GM23338 (cell line): ENCODE measurements at regions not wholly inside any gene's neighbourhood (a gene's known extent, or its start where the extent isn't known, plus 50 kb on each side); places are given as distances from the start of the nearest gene placed in this dataset.

Source experiments
- EZH2 ChIP-seq: fragments of 200-600 bp; sonication (generic); IDR thresholded peaks from one replicate; pipeline ENCODE4 v1.8.0; 2017; ENCODE audit warnings: antibody characterized with exemption, mild to moderate bottlenecking, low read depth; ENCODE audit not compliant: unreplicated experiment
- EZH2phosphoT487 ChIP-seq: fragments of 200-600 bp; sonication (generic); IDR thresholded peaks from one replicate; pipeline ENCODE4 v1.8.1; 2018; ENCODE audit warnings: antibody characterized with exemption; ENCODE audit not compliant: unreplicated experiment
- JUNB ChIP-seq: IDR thresholded peaks from one replicate; pipeline ENCODE4 v1.6.1; 2016; ENCODE audit warnings: antibody characterized with exemption; ENCODE audit not compliant: unreplicated experiment
- POLR2AphosphoS5 ChIP-seq: IDR thresholded peaks from 2 replicates; pipeline ENCODE4 v1.6.1; 2016; ENCODE audit warnings: antibody characterized with exemption, low read depth
- ZNF331 ChIP-seq: fragments of 250-450 bp; sonication (Bioruptor Pico); IDR thresholded peaks from 2 replicates; pipeline ENCODE4 v1.5.0; 2020; ENCODE audit warnings: low read depth, mild to moderate bottlenecking, moderate library complexity
- TF ChIP-seq, protein P1 (sequence below), 2 experiments: fragments of 200-600 bp in 1 of 2; sonication (generic) in 1 of 2; conservative IDR thresholded peaks; 2 replicates each; pipeline versions ENCODE4 v1.5.1 to v1.6.1; 2016 to 2017; ENCODE audit warnings: antibody characterized with exemption in 2 of 2, low read depth in 2 of 2, mild to moderate bottlenecking in 2 of 2, moderate library complexity in 1 of 2
- TF ChIP-seq, protein P2 (sequence below): IDR thresholded peaks from one replicate; pipeline ENCODE4 v1.6.1; 2018; ENCODE audit warnings: antibody characterized with exemption; ENCODE audit not compliant: unreplicated experiment

DNA sequence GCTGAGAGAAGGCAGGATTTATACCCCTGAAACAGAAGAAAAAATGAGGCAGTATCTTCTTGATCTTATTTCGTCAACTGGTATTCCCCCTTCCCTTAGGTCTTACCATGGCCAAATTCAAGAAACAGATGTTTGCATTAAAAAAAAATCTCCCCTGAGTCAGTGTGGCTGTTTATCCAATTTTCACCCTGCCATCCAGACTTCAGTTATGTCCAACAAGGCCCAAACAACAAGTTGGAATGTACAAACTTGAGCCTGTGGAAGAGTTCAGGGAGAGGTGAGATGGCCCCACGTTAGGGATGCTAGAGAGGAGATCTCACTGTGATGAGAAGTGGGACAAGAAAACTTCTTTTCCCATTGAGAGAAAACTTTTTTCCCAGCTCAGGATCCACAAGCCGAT is 147.2 kb upstream of the PROX1 start:
- no peak for TF ChIP-seq POLR2AphosphoS5
- TF ChIP-seq EZH2 = no peak
- TF ChIP-seq, protein P1, sequence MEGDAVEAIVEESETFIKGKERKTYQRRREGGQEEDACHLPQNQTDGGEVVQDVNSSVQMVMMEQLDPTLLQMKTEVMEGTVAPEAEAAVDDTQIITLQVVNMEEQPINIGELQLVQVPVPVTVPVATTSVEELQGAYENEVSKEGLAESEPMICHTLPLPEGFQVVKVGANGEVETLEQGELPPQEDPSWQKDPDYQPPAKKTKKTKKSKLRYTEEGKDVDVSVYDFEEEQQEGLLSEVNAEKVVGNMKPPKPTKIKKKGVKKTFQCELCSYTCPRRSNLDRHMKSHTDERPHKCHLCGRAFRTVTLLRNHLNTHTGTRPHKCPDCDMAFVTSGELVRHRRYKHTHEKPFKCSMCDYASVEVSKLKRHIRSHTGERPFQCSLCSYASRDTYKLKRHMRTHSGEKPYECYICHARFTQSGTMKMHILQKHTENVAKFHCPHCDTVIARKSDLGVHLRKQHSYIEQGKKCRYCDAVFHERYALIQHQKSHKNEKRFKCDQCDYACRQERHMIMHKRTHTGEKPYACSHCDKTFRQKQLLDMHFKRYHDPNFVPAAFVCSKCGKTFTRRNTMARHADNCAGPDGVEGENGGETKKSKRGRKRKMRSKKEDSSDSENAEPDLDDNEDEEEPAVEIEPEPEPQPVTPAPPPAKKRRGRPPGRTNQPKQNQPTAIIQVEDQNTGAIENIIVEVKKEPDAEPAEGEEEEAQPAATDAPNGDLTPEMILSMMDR (conservative IDR thresholded peaks at IDR 0.05; ENCODE audit: low read depth in 2 of 2) = no peak
- TF ChIP-seq EZH2phosphoT487 = no peak
- no peak for TF ChIP-seq ZNF331 (CRISPR knock-in tag)
- TF ChIP-seq JUNB = no peak
- TF ChIP-seq, protein P2, sequence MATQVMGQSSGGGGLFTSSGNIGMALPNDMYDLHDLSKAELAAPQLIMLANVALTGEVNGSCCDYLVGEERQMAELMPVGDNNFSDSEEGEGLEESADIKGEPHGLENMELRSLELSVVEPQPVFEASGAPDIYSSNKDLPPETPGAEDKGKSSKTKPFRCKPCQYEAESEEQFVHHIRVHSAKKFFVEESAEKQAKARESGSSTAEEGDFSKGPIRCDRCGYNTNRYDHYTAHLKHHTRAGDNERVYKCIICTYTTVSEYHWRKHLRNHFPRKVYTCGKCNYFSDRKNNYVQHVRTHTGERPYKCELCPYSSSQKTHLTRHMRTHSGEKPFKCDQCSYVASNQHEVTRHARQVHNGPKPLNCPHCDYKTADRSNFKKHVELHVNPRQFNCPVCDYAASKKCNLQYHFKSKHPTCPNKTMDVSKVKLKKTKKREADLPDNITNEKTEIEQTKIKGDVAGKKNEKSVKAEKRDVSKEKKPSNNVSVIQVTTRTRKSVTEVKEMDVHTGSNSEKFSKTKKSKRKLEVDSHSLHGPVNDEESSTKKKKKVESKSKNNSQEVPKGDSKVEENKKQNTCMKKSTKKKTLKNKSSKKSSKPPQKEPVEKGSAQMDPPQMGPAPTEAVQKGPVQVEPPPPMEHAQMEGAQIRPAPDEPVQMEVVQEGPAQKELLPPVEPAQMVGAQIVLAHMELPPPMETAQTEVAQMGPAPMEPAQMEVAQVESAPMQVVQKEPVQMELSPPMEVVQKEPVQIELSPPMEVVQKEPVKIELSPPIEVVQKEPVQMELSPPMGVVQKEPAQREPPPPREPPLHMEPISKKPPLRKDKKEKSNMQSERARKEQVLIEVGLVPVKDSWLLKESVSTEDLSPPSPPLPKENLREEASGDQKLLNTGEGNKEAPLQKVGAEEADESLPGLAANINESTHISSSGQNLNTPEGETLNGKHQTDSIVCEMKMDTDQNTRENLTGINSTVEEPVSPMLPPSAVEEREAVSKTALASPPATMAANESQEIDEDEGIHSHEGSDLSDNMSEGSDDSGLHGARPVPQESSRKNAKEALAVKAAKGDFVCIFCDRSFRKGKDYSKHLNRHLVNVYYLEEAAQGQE = no peak
